Neural cell (in vitro differentiated cells): ENCODE measurements at regions not wholly inside any gene's neighbourhood (a gene's known extent, or its start where the extent isn't known, plus 50 kb on each side); places are given as distances from the start of the nearest gene placed in this dataset.

Experiments
- H2AFZ ChIP-seq: fragments of 200-600, 300-800 bp; sonication (generic), shearing (Covaris generic); 2 replicates; pipeline ENCODE4 v1.6.0; 2014; ENCODE audit warnings: low read depth, mild to moderate bottlenecking, antibody characterized with exemption, low read length, moderate library complexity
- H3F3A ChIP-seq: fragments of 200-600 bp; shearing (Covaris generic); 2 replicates; pipeline ENCODE4 v1.6.1; 2016; ENCODE audit warnings: mild to moderate bottlenecking, moderate library complexity, mixed read lengths, antibody characterized with exemption, low read length; ENCODE audit not compliant: insufficient read depth, poor library complexity, severe bottlenecking
- H3K27ac ChIP-seq: fragments of 200-600, 300-800 bp; sonication (generic), shearing (Covaris generic); 2 replicates; pipeline ENCODE4 v1.5.1; 2014; ENCODE audit warnings: mild to moderate bottlenecking, low read length, moderate library complexity
- H3K27me3 ChIP-seq: fragments of 300-800, 200-600 bp; sonication (generic), shearing (Covaris generic); 2 replicates; pipeline ENCODE4 v1.6.0; 2014; ENCODE audit warnings: mild to moderate bottlenecking, low read depth, low read length, moderate library complexity; ENCODE audit not compliant: insufficient read depth
- H3K36me3 ChIP-seq: fragments of 300-800, 200-600 bp; sonication (generic), shearing (Covaris generic); 2 replicates; pipeline ENCODE4 v1.5.1; 2014; ENCODE audit warnings: mild to moderate bottlenecking, antibody characterized with exemption, low read length, moderate library complexity; ENCODE audit not compliant: insufficient read depth
- H3K4me2 ChIP-seq: fragments of 300-800, 200-600 bp; sonication (generic), shearing (Covaris generic); 2 replicates; pipeline ENCODE4 v1.6.0; 2014; ENCODE audit warnings: mild to moderate bottlenecking, low read length
- H3K4me3 ChIP-seq: fragments of 300-800, 200-600 bp; sonication (generic), shearing (Covaris generic); 2 replicates; pipeline ENCODE4 v1.5.1; 2014; ENCODE audit warnings: mild to moderate bottlenecking, low read length, moderate library complexity
- H3K79me2 ChIP-seq: fragments of 200-600 bp; shearing (Covaris generic); replicated peaks from 2 replicates; pipeline ENCODE4 v1.6.0; 2014; ENCODE audit warnings: mild to moderate bottlenecking, low read length, moderate library complexity; ENCODE audit not compliant: insufficient read depth
- H3K9ac ChIP-seq: fragments of 300-800, 200-600 bp; sonication (generic), shearing (Covaris generic); 2 replicates; pipeline ENCODE4 v1.6.1; 2016; ENCODE audit warnings: mild to moderate bottlenecking, low read length, mixed read lengths
- H3K9me2 ChIP-seq: fragments of 200-600 bp; shearing (Covaris generic); 2 replicates; pipeline ENCODE4 v1.6.1; 2016; ENCODE audit warnings: mild to moderate bottlenecking, low read length, mixed read lengths; ENCODE audit not compliant: insufficient read depth
- H3K9me3 ChIP-seq: fragments of 200-600, 300-800 bp; sonication (generic), shearing (Covaris generic); 2 replicates; pipeline ENCODE4 v1.6.1; 2016; ENCODE audit warnings: mild to moderate bottlenecking, mixed run types, low read length, moderate library complexity, mixed read lengths
- H4K20me1 ChIP-seq: fragments of 200-600 bp; shearing (Covaris generic); 2 replicates; pipeline ENCODE4 v1.6.1; 2016; ENCODE audit warnings: mild to moderate bottlenecking, mixed run types; ENCODE audit not compliant: insufficient read depth
- EP300 ChIP-seq: fragments of 450-650 bp; conservative IDR thresholded peaks from 2 replicates; pipeline ENCODE4 v1.6.1; 2014; ENCODE audit warnings: antibody characterized with exemption, mild to moderate bottlenecking, moderate library complexity; ENCODE audit not compliant: poor library complexity, severe bottlenecking
- EZH2 ChIP-seq: fragments of 200-600, 300-800 bp; shearing (Covaris generic), sonication (generic); IDR thresholded peaks from 2 replicates; pipeline ENCODE4 v1.6.1; 2014; ENCODE audit warnings: antibody characterized with exemption, low read length, borderline replicate concordance, mild to moderate bottlenecking; ENCODE audit not compliant: insufficient read depth, poor library complexity, severe bottlenecking
- MXI1 ChIP-seq: fragments of 450-650 bp; conservative IDR thresholded peaks from 2 replicates; pipeline ENCODE4 v1.6.1; 2014; ENCODE audit warnings: antibody characterized with exemption, mild to moderate bottlenecking; ENCODE audit not compliant: poor library complexity, severe bottlenecking
- POLR2AphosphoS5 ChIP-seq: IDR thresholded peaks from 2 replicates; pipeline ENCODE4 v1.6.1; 2012
- RAD21 ChIP-seq: fragments of 450-650 bp; conservative IDR thresholded peaks from 2 replicates; pipeline ENCODE4 v1.6.1; 2014; ENCODE audit warnings: antibody characterized with exemption, mild to moderate bottlenecking, moderate library complexity
- SMC3 ChIP-seq: fragments of 450-650 bp; conservative IDR thresholded peaks from 2 replicates; pipeline ENCODE4 v1.6.1; 2014; ENCODE audit warnings: antibody characterized with exemption, mild to moderate bottlenecking, moderate library complexity; ENCODE audit not compliant: poor library complexity
- TAF1 ChIP-seq: IDR thresholded peaks from 2 replicates; pipeline ENCODE4 v1.6.1; 2012; ENCODE audit warnings: low read depth
- TF ChIP-seq, protein P1 (sequence below): IDR thresholded peaks from 2 replicates; pipeline ENCODE4 v1.6.1; 2012; ENCODE audit warnings: borderline replicate concordance
- TF ChIP-seq, protein P2 (sequence below): fragments of 450-650 bp; IDR thresholded peaks from 2 replicates; pipeline ENCODE4 v1.5.1; 2014; ENCODE audit warnings: antibody characterized with exemption, mild to moderate bottlenecking, moderate library complexity; ENCODE audit not compliant: poor library complexity, severe bottlenecking

DNA sequence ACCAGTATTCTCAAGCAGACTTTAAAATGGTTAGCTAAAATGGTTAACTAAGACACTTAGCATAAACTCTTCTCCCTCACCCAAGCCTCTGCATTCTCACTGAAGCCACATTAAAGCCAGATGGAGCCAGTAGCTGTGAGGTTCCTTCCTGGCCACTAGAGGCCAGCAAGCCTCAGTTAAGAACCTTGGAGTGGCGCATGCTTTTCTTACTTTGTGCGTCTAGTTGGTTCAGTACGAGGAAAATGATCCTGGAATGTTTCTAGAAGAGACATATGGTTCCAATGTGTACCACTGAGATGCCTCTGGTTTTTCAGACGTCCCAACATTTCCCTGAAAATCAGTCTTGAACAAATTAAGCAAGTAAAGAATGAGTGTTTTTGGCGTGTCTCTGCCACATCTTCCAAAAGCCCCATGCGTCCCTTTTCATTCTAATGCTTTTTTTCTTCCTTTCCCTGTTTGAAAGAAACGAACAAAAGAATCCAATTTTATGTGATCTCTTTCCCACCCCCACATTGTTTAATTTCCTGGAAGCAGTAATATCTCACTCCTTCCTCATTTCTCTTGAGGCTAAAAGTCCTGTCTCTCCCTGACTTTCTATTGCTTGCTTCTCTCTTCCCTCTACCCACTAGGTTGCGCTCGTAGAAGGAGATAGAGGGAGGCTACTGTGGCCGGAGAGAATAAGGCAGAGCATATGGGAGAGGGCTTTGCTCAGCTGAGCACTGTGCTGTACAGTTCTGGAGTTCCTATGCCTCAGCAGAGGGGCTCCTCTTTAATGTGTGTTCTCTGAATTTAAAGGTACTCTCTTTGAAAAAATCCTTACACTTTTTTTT, 82.9 kb upstream of the TAB3 start:
- Histone ChIP-seq H3K36me3 (no peaks in the 10 kb centered on the region), H3K4me2 (no peak overlapping the region), H3K9me3 (no peaks in the 10 kb centered on the region), H3K27me3 (no peaks in the 10 kb centered on the region), H3K4me3 (no peak overlapping the region), H3F3A (no peaks in the 10 kb centered on the region), H3K79me2 (no peaks in the 10 kb centered on the region), H4K20me1 (no peaks in the 10 kb centered on the region), H3K9me2 (no peaks in the 10 kb centered on the region), H2AFZ (no peak overlapping the region), H3K27ac (no peak overlapping the region), H3K9ac (no peak overlapping the region)
- TF ChIP-seq EZH2, result no peak
- TF ChIP-seq SMC3, result peak; percentile 58
- TF ChIP-seq, protein P1, sequence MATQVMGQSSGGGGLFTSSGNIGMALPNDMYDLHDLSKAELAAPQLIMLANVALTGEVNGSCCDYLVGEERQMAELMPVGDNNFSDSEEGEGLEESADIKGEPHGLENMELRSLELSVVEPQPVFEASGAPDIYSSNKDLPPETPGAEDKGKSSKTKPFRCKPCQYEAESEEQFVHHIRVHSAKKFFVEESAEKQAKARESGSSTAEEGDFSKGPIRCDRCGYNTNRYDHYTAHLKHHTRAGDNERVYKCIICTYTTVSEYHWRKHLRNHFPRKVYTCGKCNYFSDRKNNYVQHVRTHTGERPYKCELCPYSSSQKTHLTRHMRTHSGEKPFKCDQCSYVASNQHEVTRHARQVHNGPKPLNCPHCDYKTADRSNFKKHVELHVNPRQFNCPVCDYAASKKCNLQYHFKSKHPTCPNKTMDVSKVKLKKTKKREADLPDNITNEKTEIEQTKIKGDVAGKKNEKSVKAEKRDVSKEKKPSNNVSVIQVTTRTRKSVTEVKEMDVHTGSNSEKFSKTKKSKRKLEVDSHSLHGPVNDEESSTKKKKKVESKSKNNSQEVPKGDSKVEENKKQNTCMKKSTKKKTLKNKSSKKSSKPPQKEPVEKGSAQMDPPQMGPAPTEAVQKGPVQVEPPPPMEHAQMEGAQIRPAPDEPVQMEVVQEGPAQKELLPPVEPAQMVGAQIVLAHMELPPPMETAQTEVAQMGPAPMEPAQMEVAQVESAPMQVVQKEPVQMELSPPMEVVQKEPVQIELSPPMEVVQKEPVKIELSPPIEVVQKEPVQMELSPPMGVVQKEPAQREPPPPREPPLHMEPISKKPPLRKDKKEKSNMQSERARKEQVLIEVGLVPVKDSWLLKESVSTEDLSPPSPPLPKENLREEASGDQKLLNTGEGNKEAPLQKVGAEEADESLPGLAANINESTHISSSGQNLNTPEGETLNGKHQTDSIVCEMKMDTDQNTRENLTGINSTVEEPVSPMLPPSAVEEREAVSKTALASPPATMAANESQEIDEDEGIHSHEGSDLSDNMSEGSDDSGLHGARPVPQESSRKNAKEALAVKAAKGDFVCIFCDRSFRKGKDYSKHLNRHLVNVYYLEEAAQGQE, result no peak
- TF ChIP-seq EP300, result no peak
- no peak for TF ChIP-seq MXI1
- TF ChIP-seq RAD21, result peak; percentile 62
- no peak for TF ChIP-seq POLR2AphosphoS5
- TF ChIP-seq TAF1, result no peak
- TF ChIP-seq, protein P2, sequence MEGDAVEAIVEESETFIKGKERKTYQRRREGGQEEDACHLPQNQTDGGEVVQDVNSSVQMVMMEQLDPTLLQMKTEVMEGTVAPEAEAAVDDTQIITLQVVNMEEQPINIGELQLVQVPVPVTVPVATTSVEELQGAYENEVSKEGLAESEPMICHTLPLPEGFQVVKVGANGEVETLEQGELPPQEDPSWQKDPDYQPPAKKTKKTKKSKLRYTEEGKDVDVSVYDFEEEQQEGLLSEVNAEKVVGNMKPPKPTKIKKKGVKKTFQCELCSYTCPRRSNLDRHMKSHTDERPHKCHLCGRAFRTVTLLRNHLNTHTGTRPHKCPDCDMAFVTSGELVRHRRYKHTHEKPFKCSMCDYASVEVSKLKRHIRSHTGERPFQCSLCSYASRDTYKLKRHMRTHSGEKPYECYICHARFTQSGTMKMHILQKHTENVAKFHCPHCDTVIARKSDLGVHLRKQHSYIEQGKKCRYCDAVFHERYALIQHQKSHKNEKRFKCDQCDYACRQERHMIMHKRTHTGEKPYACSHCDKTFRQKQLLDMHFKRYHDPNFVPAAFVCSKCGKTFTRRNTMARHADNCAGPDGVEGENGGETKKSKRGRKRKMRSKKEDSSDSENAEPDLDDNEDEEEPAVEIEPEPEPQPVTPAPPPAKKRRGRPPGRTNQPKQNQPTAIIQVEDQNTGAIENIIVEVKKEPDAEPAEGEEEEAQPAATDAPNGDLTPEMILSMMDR, result peak; percentile 65

DNA sequence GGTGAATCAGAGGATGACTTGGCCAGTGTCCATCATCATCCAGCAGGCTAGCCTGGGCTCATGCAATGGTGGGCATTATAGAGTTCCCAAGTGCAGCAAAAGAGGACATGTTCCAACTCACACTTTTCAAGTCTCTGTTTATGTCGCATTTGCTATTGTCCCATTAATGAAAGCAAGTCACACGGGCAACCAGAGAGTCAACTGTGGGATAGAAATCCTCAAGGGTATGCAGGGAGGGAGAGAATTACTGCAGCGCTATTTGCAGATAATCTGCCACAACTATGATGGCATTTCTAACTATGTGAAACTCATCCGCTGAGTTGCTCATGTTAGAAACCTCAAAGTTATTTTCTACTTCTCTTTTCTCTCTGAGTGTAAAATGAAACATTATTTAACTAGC, 78.5 kb upstream of the TAB3 start:
- no peak overlapping the region for H3K4me3 ChIP-seq
- H3K36me3 ChIP-seq, result no peaks in the 10 kb centered on the region
- no peaks in the 10 kb centered on the region for H3K9me3 ChIP-seq
- no peak overlapping the region for H3K9ac ChIP-seq
- H2AFZ ChIP-seq, result no peak overlapping the region
- H3K27me3 ChIP-seq, result no peaks in the 10 kb centered on the region
- no peaks in the 10 kb centered on the region for H4K20me1 ChIP-seq
- no peaks in the 10 kb centered on the region for H3K79me2 ChIP-seq
- no peaks in the 10 kb centered on the region for H3F3A ChIP-seq
- TF ChIP-seq, protein P2, result no peak
- no peak for TF ChIP-seq POLR2AphosphoS5
- no peak for TF ChIP-seq SMC3
- TF ChIP-seq MXI1, result no peak
- no peak for TF ChIP-seq EZH2
- TF ChIP-seq, protein P1, result no peak
- TF ChIP-seq EP300, result no peak
- TF ChIP-seq RAD21, result no peak
- TF ChIP-seq TAF1, result no peak
- H3K4me2 ChIP-seq, result no peak overlapping the region
- no peaks in the 10 kb centered on the region for H3K9me2 ChIP-seq
- H3K27ac ChIP-seq, result no peak overlapping the region
